NCI-H748 treated with DMSO at 0.1 percent for 48 hours (cell line): ENCODE measurements at regions not wholly inside any gene's neighbourhood (a gene's known extent, or its start where the extent isn't known, plus 50 kb on each side); places are given as distances from the start of the nearest gene placed in this dataset.
A peak's percentile ranks its signal among the peaks of the same experiment; 100 is the strongest.
"Not testable (repeated sequence)": the region's sequence is repeated elsewhere in the genome, so short reads cannot be mapped to it uniquely, and the experiment has no call there.

ENCODE experiments used
- DNase-seq: peaks from one replicate; lab custom pipeline; 2025; lab: John Stamatoyannopoulos, UW

DNA sequence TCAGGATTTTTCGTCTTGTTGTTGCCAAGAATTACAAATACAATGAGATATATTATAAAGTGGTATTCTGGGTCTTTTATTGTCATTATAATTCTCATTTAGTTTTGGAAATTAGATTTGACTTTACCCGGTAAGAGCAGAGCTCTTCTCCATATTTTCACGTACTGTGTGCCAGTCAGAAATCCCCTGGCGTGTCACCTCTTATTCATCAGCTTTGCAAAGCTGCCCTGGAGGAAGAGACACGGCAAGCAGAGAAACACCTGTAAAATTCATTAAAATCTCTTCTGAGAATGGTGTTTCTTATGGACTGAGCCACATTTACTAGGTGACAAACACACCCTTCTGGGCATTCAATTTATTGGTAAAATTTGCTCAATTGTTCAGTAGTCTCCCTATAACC is 440.4 kb downstream of the HINT1 start:
- DNase-seq: no peak

- DNase-seq: peak; percentile 53
Observed at GRCh38 chr5:130720355-130720754, 444.7 kb downstream of the HINT1 start.

DNA sequence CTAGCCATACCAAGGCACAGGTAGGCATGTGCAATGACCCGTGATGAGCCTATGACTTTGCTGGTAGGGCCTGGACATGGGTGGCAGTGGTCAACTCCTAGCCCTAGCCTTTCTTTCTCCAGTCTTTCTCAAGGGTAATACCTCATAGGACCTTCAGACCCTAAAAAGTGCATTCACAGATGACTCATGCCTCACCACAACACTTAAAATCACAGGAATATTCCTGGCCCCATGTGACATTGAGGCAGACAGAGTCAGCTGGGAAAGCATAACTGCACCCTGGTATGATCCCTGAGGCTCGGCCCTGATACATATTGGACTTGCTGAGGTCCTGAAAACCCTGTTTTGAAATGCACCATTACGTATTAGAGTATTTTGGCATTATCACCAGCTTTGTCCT is 449.5 kb downstream of the HINT1 start:
- DNase-seq: no peak

DNA sequence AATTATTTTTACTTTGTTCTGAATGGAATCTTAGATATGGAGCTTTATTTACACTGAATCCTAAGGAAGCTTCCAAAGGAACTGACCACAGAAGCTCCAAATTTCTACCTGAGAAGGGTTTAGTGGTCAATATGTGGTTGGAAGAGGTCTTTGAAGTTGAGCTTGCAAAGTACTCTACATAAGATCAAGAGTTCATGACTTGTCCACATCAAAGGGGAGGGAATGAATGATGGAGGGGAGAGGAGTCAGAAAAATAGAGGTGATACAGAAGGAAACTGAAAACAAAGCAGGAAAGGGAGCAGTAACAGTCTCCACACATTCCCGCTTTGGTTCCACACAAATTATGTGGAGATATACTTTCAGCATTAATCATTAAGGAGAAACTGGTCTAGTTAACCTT is 450.9 kb downstream of the HINT1 start:
- no peak for DNase-seq

- no peak for DNase-seq
Observed at GRCh38 chr5:130712324-130712723, 452.7 kb downstream of the HINT1 start.

DNA sequence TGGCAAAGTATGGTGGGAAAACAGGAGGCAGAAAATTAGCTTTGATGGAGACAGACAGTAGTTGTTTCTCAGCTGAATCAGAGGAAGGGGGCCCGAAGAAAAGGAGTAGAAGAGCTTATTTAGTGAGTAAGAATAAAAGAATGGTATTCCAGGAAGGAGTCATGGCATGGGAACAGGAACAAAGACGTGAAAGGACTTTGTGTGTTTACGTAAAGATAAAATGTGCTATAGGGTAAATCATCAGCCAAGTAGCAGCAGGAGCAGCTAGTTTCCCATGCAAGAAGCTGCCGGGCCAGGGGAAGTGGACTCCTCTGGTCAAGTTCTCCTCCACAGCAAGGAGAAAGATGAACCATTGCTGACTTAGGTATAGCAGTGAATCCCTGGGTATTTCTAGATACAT is 454.5 kb downstream of the HINT1 start:
- DNase-seq: no peak

DNA sequence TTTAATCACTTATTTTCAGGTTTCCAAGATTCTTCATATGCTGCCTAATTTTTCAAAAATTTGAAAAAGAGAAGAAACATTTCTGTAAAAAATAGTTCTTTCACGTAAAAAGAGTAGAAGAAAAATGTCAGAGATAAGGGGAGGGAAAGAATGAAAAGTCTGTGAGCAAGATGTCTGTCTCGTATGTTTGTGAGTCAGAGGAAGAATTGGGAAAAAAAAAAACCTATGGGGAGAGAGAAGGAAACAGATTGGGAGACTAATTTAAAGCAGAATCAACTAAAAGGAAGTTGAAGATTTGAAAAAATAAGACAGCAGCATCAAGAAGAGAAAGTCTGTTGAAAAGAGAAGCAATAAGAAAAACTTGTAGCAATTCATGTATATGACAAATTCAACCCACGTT is 456.3 kb downstream of the HINT1 start:
- no peak for DNase-seq

DNA sequence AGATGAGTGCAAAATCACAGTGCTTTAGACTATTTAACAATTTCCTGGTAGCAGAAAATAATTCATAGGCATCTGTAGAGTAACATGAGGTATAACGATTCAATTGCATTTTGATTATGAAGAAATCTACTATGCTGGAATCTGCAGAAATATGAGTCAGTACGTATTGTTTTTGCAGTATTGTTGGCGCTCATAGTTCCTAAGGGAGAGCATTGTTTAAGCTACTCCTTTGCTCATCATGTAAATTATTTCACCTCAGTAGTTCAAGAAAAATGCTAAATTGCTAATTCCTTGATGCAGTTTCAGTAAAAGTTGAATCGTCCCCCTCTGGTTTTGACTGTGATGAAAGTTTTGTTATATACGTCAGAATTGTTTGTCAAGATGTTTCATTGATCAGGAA is 458.4 kb downstream of the HINT1 start:
- no peak for DNase-seq

- DNase-seq: no peak
Observed at GRCh38 chr5:130705368-130705767, 459.7 kb downstream of the HINT1 start.

DNA sequence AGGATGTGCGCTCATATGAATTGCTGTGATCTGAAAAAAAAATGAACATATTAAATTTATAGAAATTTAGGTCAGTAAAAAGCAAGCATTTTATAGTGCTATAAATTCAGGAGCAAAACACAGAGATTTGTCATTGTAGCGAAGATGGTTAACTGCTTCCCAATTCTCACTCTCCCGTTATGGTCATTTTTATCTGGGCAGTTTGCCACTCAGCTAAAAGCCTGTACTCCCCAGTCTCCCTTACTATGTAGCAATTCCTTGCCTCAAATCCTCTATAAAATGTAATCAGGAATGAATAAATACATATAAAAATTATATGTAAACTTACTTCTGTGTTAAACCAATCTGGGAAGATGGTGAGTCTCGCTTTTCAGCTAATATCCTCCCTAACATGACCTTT is 471.5 kb downstream of the HINT1 start:
- no peak for DNase-seq

DNA sequence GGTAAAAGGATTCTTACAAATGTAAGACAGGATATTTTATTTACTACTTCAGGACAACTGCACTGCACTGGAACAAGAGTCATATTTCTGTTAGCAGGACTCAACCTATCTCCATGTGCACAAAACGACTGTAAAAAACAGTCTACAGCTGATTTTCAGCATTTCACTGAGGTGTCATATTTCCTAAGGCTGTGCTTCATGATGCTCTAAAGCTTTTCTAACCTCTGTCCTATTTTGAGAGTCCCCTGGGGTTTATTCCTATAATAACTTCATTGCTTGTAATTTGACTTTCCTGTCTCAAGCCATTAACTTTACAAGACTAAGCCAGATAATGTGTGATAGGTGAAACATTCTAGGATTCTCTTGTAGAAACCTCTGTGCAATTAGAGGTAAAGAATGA is 472.3 kb downstream of the HINT1 start:
- DNase-seq: peak; percentile 29

DNA sequence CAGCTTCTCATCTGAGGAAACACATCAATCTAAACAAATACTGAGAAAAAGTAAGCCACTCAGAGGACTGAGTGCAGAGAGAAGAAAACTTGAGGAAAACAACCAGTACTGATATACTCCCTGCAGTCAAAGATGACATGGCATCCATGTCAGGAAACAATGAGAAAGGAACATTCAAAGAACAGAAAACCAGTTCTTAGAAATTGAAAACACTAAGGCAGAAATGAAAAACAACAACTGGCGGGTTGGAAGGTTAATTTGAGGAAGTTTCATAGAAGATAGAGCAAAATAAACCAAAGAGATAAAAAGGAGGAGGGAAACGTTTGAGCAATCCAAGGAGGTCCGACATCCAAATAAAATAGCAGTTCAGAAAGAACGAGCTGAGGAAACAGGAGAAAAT is 475.2 kb downstream of the HINT1 start:
- DNase-seq: no peak

DNA sequence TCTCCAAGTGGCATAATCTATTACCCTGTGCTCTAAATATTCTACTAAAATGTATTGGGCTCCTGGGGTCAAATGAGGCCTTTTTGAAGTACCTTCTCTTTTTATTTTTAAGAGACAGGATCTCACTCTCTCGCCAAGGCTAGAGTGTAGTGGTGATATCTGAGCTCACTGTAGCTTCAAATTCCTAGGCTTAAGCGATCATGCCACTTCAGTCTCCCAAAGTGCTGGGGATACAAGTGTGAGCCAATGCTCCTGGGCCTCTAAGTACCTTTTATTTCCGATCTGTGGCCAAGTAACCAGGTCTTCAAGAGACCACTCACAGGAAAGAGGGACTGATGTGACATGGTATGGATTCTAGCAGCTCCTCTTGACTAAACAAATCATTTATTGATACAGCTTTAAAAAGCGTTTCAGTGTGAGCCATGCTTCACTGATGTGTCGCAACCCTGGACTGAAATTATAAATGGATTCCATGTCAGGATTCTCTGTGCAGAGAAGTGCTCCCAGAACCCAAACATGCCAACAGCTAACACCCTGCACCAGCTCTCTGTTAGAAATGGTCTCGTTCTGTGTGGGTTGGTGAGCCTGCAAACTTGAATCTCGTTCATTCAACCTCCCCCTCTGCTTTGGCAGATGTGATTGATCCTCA is 477.8 kb downstream of the HINT1 start:
- no peak for DNase-seq

DNA sequence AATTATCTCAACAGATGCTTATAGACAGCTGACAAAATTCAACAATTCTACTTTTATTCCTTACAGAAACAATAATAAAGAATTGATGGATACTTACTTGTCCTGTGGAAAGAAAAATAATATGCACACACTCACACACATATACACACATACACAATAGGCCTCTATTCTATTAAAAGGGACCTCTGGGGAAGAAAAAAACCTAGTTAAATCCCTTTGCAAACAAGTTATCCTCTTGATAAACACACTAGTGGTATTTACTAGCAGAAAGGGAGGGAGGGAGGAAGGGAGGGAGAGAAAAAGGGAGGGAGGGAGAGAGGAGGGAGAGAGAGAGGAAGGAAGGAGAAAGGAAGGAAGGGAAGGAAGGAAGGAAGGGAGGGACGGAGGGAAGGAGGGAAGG is 486.4 kb downstream of the HINT1 start:
- DNase-seq: no peak

GRCh38 chr5:130666462-130666861 is 498.6 kb downstream of the HINT1 start:
- DNase-seq: no peak

GRCh38 chr5:130652176-130652575 is 512.9 kb downstream of the HINT1 start:
- no peak for DNase-seq

GRCh38 chr5:130651440-130651839 is 513.6 kb downstream of the HINT1 start:
- no peak for DNase-seq

GRCh38 chr5:130643321-130643720 is 521.7 kb downstream of the HINT1 start:
- DNase-seq: no peak

DNA sequence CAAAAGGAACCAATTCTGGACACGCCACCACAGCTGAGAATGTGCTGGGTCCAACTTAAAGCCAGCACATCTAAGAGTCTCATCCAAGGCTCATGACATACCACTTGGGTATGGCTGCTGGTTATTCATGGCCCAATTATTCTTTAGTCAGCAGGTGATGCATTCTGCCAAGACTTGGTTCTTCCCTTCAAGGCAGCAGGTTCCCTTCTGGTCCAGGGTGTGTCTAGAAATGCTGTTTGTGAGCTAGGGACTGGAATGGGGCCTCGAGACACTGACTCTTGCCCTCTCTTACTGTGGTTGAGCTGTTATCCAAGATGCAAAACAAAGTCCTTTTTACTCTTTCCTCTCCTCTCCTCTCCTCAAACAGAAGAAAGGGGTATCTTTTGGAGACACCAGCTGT is 522.6 kb downstream of the HINT1 start:
- DNase-seq: no peak

DNA sequence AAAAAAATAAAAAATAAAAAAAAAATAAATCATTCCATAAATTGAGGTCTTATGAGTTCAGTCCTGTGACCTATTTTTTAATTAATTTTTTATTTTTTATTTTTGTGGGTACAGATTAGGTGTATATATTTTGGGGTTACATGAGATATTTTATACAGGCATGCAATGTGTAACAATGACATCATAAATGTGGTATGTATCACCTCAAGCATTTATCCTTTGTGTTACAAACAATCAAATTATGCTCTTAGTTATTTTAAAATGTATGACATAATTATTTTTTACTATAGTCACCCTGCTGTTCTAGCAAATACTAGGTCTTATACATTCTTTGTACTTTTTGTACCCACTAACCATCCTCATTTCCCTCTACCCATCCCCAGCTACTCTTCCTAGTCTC is 537.9 kb downstream of the HINT1 start:
- no peak for DNase-seq

- no peak for DNase-seq
Observed at GRCh38 chr5:130624805-130625204, 540.3 kb downstream of the HINT1 start.

DNA sequence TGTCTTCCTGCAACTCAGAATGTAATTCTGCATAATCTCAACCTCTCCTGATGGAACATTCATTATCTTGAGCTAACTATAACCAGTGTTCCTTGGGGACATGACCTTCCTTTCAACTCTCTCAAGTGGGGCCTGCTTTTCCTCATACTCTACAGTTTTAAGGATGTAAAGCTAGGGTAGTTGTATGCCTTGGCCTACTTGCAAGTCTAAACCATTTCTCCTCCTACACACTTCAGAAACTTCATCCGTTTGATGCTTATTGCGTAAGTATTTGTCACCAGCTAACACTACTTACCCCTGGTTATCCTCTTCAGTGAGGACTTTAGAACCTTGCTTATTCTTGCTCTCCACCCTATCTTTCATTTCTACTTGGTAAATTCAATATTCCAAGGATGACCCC is 548.9 kb downstream of the HINT1 start:
- no peak for DNase-seq

- peak; percentile 44 for DNase-seq
Observed at GRCh38 chr5:130605234-130605633, 559.8 kb downstream of the HINT1 start.

GRCh38 chr5:130596647-130597046 is 568.4 kb downstream of the HINT1 start:
- DNase-seq: not testable (repeated sequence)

GRCh38 chr5:130580264-130580663 is 584.8 kb downstream of the HINT1 start:
- no peak for DNase-seq
